ENCODE measurements at regions not wholly inside any gene's neighbourhood (a gene's known extent, or its start where the extent isn't known, plus 50 kb on each side); places are given as distances from the start of the nearest gene placed in this dataset.

DNA sequence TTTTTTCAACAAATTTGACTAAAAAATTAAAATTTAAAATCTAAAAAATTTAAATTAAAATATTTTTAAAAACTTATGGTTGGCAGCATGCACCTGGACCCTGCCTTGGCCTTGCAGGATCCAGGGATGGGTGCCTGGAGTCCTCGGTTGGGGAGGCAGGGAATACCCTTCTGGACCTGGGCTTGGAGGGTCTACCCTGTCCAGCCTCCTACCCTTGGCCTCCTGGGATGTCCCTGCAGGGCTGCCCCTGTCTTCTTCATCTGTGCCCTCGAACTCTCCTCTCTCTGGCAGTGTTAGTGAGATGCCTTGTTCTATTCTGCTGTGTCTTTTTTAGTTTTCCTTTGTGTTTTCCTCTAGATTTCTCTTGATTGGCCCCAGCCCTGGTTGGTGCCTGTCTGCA, 68.9 kb upstream of the HAAO start:
- no peaks in the 10 kb centered on the region for H3K27me3 ChIP-seq
- peak in 1 of 2 donors; percentile 60 for DNase-seq (ENCODE audit: low spot score in 2 of 2)
- intact Hi-C loops (cut with DNase I) = loop anchor here (5.0 kb wide), 1 partner anchor 36 kb away; no protein-coding TSS in a partner anchor

DNA sequence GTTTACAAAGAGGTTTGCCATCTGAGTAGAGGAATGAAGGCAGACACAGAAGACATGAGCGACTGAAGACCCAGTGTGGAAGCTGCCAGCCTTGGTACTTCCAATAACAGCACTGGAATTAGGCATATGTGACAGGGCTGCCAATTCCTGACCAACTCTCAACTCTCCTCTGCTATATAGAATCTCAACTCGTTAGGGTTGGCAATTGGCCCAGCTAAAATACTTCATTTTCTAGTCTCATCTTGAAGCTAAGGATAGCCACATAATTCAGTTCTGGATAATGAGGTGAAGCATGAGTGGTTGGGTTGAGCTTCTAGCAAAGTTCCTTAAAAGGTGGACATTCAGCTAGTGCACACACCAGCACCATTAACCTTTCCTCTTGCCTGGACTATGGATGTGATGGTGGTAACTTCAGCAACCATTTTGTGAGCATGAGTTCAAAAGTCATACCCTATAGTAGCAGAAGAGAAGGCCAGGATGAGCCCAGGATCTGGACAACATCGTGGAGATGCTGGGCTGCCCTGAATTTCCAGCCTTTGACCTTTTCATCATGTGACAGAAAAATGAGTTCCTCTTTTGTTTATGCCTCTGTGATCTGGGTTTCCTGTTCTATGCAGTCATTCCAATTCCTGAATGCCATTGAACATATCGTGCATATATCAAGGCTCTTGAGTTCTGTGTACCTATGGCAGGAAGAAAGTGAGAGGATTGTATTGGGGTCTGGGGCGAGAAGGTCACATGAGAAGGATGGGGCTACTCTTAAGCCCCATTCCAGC, 68.1 kb upstream of the HAAO start:
- Histone ChIP-seq H3K4me3 (no peak overlapping the region), H3K4me1 (no peaks in the 10 kb centered on the region), H3K27ac (peak overlapping the region in 1 of 2 donors; percentile 28), H3K36me3 (no peaks in the 10 kb centered on the region), H3K27me3 (no peaks in the 10 kb centered on the region), H3K9me3 (peaks cover 0 to 6% of the 10 kb centered on the region in 2 donors)
- intact Hi-C loops (cut with DNase I) = loop anchor here (5.0 kb wide), 1 partner anchor 37 kb away; no protein-coding TSS in a partner anchor
- TF ChIP-seq, protein P1, sequence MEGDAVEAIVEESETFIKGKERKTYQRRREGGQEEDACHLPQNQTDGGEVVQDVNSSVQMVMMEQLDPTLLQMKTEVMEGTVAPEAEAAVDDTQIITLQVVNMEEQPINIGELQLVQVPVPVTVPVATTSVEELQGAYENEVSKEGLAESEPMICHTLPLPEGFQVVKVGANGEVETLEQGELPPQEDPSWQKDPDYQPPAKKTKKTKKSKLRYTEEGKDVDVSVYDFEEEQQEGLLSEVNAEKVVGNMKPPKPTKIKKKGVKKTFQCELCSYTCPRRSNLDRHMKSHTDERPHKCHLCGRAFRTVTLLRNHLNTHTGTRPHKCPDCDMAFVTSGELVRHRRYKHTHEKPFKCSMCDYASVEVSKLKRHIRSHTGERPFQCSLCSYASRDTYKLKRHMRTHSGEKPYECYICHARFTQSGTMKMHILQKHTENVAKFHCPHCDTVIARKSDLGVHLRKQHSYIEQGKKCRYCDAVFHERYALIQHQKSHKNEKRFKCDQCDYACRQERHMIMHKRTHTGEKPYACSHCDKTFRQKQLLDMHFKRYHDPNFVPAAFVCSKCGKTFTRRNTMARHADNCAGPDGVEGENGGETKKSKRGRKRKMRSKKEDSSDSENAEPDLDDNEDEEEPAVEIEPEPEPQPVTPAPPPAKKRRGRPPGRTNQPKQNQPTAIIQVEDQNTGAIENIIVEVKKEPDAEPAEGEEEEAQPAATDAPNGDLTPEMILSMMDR (IDR thresholded peaks at IDR 0.05) = no peak
- DNase-seq (ENCODE audit: low spot score in 2 of 2) = peak in 1 of 2 donors; percentile 28

More for the DNA sequence above, 68.9 kb upstream of the HAAO start:
- no peak overlapping the region for H3K4me3 ChIP-seq
- peaks cover 0 to 5% of the 10 kb centered on the region in 2 donors for H3K4me1 ChIP-seq
- TF ChIP-seq, protein P1 (IDR thresholded peaks at IDR 0.05) = no peak
- no peak overlapping the region for H3K27ac ChIP-seq
- no peaks in the 10 kb centered on the region for H3K36me3 ChIP-seq
- H3K9me3 ChIP-seq = peaks cover 0 to 6% of the 10 kb centered on the region in 2 donors

DNA sequence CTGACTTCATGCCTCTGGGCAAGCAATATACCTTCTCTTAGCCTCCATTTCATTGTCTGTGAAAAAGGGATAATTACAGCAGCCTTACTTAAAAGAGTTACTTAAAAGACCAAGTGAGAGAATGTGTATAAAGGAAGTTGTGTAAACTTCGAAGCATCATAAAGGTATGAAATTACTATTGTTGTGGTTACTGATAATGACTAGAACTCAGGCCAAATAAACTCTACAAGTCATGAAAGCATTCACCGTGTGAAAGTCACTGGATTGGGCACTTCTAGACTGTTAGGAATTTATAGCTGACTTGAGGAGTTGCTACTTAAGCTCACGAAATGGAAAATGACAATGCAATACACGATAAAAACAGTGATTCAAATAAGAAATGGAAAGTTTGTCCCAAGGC, 67.4 kb upstream of the HAAO start:
- H3K27ac ChIP-seq = peak overlapping the region; percentile 28 to 48
- H3K4me1 ChIP-seq = no peaks in the 10 kb centered on the region
- no peak for DNase-seq (ENCODE audit: low spot score in 2 of 2)
- TF ChIP-seq, protein P1 (IDR thresholded peaks at IDR 0.05) = no peak
- H3K4me3 ChIP-seq = no peak overlapping the region
- intact Hi-C loops (cut with DNase I) = loop anchor here (2.0 to 5.0 kb wide), 2 partner anchors 38 to 369 kb away; no protein-coding TSS in a partner anchor
- peaks cover 0 to 6% of the 10 kb centered on the region in 2 donors for H3K9me3 ChIP-seq
- H3K27me3 ChIP-seq = no peaks in the 10 kb centered on the region
- H3K36me3 ChIP-seq = no peaks in the 10 kb centered on the region

DNA sequence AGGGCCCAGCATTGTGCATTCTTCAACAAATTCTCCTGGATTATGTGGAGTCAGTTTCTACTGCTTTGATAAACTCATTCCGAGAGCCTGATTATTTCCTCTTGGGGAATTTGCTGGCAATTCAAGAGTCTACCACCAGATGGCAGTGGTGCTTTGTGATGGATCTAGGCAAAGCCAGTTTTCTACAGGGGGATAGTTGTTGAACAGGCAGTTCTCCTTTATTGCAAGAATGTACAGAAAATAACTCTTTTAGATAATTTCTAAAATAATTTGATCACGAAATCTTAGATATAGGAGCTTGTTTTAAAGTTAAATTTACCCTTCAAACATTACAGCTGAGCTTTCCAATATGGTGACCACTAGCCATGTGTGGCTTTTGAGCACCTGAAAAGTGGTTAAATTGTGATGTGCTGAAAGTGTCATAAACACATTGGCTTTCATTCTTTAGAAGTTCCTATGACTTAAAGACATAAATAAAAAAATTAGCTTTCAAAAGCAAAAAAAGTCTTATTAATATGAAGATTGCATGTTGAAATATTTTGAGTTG, 66.7 kb upstream of the HAAO start:
- Histone ChIP-seq H3K27ac (peak overlapping the region in 1 of 2 donors; percentile 34), H3K4me3 (no peak overlapping the region), H3K4me1 (peaks cover 5 to 6% of the 10 kb centered on the region in 2 donors), H3K9me3 (peaks cover 0 to 6% of the 10 kb centered on the region in 2 donors), H3K36me3 (no peaks in the 10 kb centered on the region), H3K27me3 (no peaks in the 10 kb centered on the region)
- intact Hi-C loops (cut with DNase I) = loop anchor here (2.0 kb wide), 1 partner anchor 370 kb away; no protein-coding TSS in a partner anchor
- DNase-seq (ENCODE audit: low spot score in 2 of 2) = peak in 1 of 2 donors; percentile 88
- TF ChIP-seq, protein P1 (IDR thresholded peaks at IDR 0.05) = peak; percentile 89 to 91 (median 90)

DNA sequence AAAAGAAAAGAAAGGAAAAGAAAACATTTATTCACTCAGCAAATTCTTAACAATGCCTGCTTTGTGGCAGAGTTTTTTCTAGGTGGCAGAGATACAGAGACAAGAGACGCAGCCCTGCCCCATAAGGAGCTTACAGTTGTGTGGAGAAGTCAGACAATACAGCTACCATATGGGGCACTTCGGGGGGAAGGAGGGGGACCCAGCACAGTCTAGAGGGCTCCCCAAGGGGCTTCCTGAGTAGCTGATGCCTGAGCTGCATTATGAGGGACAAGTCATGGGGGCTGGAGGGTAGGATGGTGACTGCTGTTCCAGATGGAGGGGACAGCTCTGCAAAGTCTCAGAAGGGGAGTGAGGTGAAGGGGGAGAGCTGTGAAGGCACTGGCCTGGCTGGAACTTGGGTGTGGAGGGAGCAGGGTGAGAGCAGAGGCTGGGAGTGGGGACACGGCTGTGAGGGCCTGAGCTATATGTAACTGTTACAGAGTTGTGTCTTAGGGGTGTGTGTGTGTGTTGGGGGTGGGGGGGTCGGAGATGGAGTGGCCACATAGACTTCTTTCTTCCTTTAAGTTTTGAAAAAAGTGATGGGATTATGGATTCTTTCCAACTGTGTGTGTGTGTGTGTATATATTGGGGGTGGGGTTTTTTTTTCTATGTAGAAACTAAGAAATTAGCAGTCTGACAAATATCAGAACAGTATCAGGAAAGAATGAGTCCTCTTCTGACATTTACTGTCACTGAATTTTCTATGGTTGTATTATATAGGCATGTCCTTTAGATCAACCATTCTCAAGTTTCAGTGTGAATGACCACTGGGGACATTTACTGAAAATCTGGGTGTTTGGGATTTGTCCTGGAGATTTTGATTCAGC, 66.0 kb upstream of the HAAO start:
- intact Hi-C loops (cut with DNase I) = loop anchor here (2.0 kb wide), 1 partner anchor 370 kb away; no protein-coding TSS in a partner anchor
- DNase-seq (ENCODE audit: low spot score in 2 of 2) = peak in 1 of 2 donors; percentile 51
- Histone ChIP-seq H3K36me3 (no peaks in the 10 kb centered on the region), H3K4me3 (no peak overlapping the region), H3K27ac (no peak overlapping the region), H3K27me3 (no peaks in the 10 kb centered on the region), H3K9me3 (peaks cover 0 to 6% of the 10 kb centered on the region in 2 donors), H3K4me1 (peaks cover 5 to 8% of the 10 kb centered on the region in 2 donors)
- TF ChIP-seq, protein P1 (IDR thresholded peaks at IDR 0.05) = no peak

Data from ascending aorta (tissue), 2 donors.